Left hindlimb (tissue), 1 donor: ENCODE measurements at regions not wholly inside any gene's neighbourhood (a gene's known extent, or its start where the extent isn't known, plus 50 kb on each side); places are given as distances from the start of the nearest gene placed in this dataset.

Experiments
- DNase-seq: peaks from one replicate; pipeline ENCODE4 v3.0.0-alpha.2; 2018

DNA sequence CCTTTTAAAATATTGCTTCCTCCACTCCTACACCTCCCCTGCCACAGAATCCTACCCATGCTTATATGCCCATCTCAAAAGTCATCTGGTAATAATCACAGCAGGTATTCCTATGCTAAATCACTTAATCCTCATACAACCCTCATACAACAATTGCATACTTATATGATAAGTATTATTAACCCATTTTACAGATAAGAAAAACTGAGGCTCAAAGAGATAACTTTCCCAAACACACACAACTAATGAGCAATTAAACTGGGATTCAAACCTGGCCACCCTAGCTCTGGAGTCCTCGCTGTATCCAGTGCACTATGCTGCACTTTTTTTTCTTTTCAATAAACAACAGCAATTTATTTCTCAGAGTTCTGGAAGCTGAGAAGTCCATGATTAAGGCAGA, 99.8 kb upstream of the TSPAN5 start:
- no peak for DNase-seq

DNA sequence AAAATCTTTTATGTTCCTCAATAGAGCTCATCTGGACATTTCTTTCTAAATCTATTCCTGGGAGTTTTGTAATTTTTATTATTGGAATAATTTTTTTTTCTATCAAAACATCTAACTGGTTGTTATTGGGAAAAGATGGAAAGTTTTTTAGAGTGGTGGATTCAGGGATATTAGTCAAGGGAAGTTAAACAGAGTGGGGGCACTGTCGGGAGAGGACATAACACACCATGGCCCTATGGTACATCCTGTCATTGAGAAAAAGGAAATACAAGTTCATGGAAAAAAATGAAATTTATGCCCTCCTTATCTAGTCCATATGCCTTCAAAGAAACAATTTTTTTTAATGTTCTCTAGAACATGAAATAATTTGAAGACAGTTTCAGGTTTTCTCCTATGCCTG, 96.3 kb upstream of the TSPAN5 start:
- no peak for DNase-seq

GRCh38 chr4:98749206-98749605, 90.8 kb upstream of the TSPAN5 start:
- no peak for DNase-seq

DNA sequence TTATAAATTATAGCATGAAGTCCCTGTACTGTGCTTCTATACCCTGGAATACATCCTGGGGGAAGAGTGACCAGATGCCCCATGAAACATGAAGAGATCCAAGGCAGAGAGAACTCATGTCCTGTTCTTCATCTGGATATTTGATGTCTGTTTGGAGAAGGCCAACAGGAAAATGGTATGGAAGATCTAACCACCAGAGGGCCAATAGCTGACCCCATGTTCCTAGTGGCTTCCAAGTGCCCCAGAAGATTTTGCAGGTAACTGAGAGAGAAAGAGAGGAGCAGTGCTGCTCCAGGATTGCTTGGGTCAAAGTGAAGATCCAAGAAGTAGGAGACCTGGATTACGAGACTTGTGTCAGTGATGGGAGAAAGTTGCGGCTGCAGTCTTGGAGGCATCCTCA, 90.2 kb upstream of the TSPAN5 start:
- DNase-seq = no peak

- DNase-seq = no peak
Measured at GRCh38 chr4:98747393-98748091, 89.1 kb upstream of the TSPAN5 start.

- no peak for DNase-seq
Measured at GRCh38 chr4:98746936-98747335, 88.5 kb upstream of the TSPAN5 start.

DNA sequence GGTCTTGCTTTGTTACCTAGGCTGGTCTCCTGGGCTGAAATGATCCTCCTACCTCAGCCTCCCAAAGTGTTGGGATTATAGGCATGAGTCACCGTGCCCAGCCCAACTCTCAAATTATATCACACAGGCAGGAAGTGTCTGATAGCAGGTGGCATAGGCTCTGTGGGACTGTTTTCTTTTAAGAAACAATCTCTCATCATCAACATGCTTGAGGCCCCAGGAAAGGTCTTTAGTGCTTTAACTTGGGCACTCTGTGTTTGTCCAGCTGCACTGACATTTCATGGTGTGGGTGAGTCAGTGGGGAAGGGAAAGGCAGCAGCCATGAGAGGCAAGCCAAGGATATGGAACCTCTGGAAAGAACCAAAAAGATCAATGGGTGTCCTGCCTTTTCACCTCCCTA, 88.1 kb upstream of the TSPAN5 start:
- no peak for DNase-seq

- DNase-seq = no peak
Measured at GRCh38 chr4:98745366-98745765, 87.0 kb upstream of the TSPAN5 start.

GRCh38 chr4:98744372-98745150, 86.2 kb upstream of the TSPAN5 start:
- no peak for DNase-seq

- DNase-seq = no peak
Measured at GRCh38 chr4:98741952-98742351, 83.5 kb upstream of the TSPAN5 start.

DNA sequence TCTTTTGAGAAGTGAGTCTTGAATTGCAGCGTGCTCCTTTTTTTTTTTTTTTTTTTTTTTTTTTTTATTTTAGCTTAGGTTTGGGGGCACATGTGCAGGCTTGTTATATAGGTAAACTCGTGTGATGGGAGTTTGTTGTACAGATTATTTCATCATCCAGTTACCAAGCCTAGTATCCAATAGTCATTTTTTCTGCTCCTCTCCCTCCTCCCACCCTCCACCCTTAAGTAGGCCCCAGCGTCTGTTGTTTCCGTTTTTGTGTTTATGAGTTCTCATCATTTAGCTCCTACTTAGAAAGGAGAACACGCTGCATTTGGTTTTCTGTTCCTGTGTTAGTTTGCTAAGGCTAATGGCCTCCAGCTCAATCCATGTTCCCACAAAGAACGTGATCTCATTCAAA, 81.3 kb upstream of the TSPAN5 start:
- no peak for DNase-seq

GRCh38 chr4:98733601-98734000, 75.2 kb upstream of the TSPAN5 start:
- no peak for DNase-seq

DNA sequence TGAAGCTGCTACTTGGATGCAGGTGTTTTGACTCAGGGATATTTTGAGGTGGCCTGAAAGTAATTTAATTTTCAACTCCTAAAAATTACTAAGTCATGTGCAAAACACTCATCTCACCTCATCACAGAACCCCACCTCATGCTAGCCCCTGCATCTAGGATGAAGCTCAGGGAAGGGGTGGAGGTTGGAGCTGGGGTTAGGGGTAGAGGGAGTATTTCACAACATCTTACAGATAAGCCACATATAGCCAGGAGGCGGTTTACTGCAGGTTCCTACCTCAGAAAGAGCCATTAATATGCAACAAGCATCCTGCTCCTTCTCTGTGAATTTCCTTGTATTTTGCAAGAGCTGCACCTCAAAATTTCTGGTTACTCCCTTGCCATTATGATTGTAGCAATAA, 70.5 kb upstream of the TSPAN5 start:
- DNase-seq = no peak

DNA sequence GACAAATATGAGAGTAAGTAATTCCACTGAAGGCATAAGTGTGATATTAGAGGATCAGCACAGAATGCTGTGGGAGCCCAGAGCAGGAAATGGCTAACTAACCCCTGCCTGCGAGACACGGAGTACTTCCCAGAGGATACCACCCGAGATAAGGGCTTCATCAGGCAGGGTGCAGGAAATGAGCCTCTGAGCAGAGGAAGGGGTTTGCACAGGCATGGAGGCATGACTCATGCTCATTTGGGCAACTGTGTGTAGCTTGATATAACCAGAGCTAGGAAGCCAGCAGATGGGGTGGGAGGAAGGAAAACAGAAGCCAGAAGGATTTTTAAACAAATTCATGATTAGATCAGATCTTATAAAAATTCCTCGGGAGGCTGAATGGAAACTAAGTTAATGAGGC, 70.0 kb upstream of the TSPAN5 start:
- DNase-seq = no peak

GRCh38 chr4:98722000-98722399, 63.6 kb upstream of the TSPAN5 start:
- DNase-seq = no peak

DNA sequence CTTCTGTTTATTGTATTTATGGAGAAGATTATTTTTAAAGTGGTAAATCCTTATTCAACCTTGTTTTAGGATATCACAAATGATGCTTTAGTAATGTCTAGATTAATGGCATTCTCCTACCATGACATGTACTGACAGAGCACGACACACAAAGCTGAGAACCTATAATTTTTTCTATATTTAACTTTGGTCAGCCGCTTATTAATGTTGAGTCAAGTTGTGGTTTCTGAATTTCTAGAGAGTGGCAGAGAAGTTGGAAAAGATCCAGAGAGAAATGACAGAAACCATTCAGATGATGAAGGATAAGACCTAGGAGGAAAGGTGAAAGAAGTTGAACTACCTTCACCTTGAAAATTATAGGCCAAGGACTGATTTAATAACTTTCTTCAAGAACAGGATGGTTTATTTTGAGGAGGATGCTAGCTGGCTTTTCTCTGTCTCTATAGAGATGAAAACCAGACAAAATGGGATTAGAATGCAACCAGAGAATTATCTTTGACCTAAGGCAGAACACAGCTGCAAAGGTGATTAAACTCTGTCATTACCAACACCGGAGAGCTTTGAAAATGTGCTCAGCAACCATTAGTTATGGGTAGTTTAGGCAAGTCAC, 62.6 kb upstream of the TSPAN5 start:
- no peak for DNase-seq

GRCh38 chr4:98716796-98717195, 58.4 kb upstream of the TSPAN5 start:
- no peak for DNase-seq

DNA sequence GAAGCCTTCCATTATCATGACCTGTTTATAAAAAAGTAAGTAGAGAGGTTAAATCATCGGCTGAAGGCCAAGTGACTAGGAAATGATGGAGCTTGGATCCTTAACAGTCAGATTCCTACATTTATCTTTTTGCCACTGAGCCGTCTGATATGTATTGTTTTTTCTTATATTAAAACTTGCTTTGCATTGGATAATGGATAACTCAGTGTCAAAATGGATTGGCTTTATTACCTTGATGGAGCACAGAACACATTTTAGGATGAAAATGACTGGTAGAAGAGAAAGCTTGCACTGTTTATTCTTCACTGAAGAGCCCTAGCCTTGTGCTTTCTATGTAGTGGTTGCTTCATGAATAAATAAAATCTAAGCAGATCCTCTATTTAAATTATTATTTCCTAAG, 54.2 kb upstream of the TSPAN5 start:
- DNase-seq = no peak

GRCh38 chr4:98711526-98711925, 53.1 kb upstream of the TSPAN5 start:
- DNase-seq = no peak

- DNase-seq = no peak
Measured at GRCh38 chr4:98710831-98711230, 52.4 kb upstream of the TSPAN5 start.
